ENCODE measurements at regions not wholly inside any gene's neighbourhood (a gene's known extent, or its start where the extent isn't known, plus 50 kb on each side); places are given as distances from the start of the nearest gene placed in this dataset.

GRCh38 chr1:221204055-221204833 is 325.0 kb downstream of the HLX start:
- TF ChIP-seq EZH2 (IDR thresholded peaks at IDR 0.05; ENCODE audit: low read length, missing control alignments) = no peak
- TF ChIP-seq CTCF (conservative IDR thresholded peaks at IDR 0.05 in 1 of 2, IDR thresholded peaks at IDR 0.05 in 1 of 2; ENCODE audit: low read depth in 1 of 2, low read length in 2 of 2) = no peak
